SU-DHL-6 (cell line): ENCODE measurements at regions not wholly inside any gene's neighbourhood (a gene's known extent, or its start where the extent isn't known, plus 50 kb on each side); places are given as distances from the start of the nearest gene placed in this dataset.
"Not testable (repeated sequence)": the region's sequence is repeated elsewhere in the genome, so short reads cannot be mapped to it uniquely, and the experiment has no call there.

ENCODE experiments used
- H2AFZ ChIP-seq: fragments of 200-600 bp; sonication (generic); 2 replicates; pipeline ENCODE4 v1.6.1; 2014; ENCODE audit warnings: low read depth, mild to moderate bottlenecking, moderate library complexity, mixed read lengths, antibody characterized with exemption, low read length; ENCODE audit not compliant: severe bottlenecking
- H3F3A ChIP-seq: fragments of 200-600 bp; shearing (Covaris generic); 2 replicates; pipeline ENCODE4 v1.6.0; 2016; ENCODE audit warnings: antibody characterized with exemption, mild to moderate bottlenecking; ENCODE audit not compliant: insufficient read depth
- H3K27ac ChIP-seq: fragments of 200-600 bp; sonication (generic); 2 replicates; pipeline ENCODE4 v1.5.1; 2016; ENCODE audit warnings: low read depth, mild to moderate bottlenecking, low read length, moderate library complexity, mixed read lengths
- H3K27me3 ChIP-seq: fragments of 200-600 bp; sonication (generic), shearing (Covaris generic); 2 replicates; pipeline ENCODE4 v1.6.0; 2014; ENCODE audit warnings: mild to moderate bottlenecking, low read length
- H3K36me3 ChIP-seq: fragments of 200-600 bp; sonication (generic); 2 replicates; pipeline ENCODE4 v1.6.1; 2014; ENCODE audit warnings: mild to moderate bottlenecking, low read length, mixed read lengths
- H3K4me2 ChIP-seq: fragments of 300-600, 200-600 bp; shearing (Covaris generic), sonication (generic); 2 replicates; pipeline ENCODE4 v1.6.0; 2014; ENCODE audit warnings: low read length, low read depth, mild to moderate bottlenecking; ENCODE audit not compliant: poor library complexity, severe bottlenecking
- H3K4me3 ChIP-seq: fragments of 200-600 bp; sonication (generic); 2 replicates; pipeline ENCODE4 v1.5.1; 2014; ENCODE audit warnings: antibody characterized with exemption, low read length, mild to moderate bottlenecking, mixed read lengths; ENCODE audit not compliant: insufficient read depth, poor library complexity, severe bottlenecking
- H3K79me2 ChIP-seq: fragments of 200-600 bp; sonication (generic); 2 replicates; pipeline ENCODE4 v1.6.1; 2014; ENCODE audit warnings: mild to moderate bottlenecking, low read length, moderate library complexity; ENCODE audit not compliant: insufficient read depth
- H3K9ac ChIP-seq: fragments of 200-600 bp; sonication (generic); 2 replicates; pipeline ENCODE4 v1.7.0; 2014; ENCODE audit warnings: mild to moderate bottlenecking, low read length
- H3K9me2 ChIP-seq: fragments of 200-600 bp; sonication (generic); replicated peaks from 2 replicates; pipeline ENCODE4 v1.6.1; 2014; ENCODE audit warnings: low read length; ENCODE audit not compliant: insufficient read depth
- H3K9me3 ChIP-seq: fragments of 200-600 bp; sonication (generic); 2 replicates; pipeline ENCODE4 v1.6.1; 2014; ENCODE audit warnings: low read length, mixed read lengths; ENCODE audit not compliant: insufficient read depth
- H4K20me1 ChIP-seq: fragments of 200-600 bp; sonication (generic); 2 replicates; pipeline ENCODE4 v1.6.1; 2014; ENCODE audit warnings: low read depth, mild to moderate bottlenecking, antibody characterized with exemption, low read length, moderate library complexity, mixed read lengths
- EZH2phosphoT487 ChIP-seq: fragments of 200-600 bp; sonication (generic), shearing (Covaris generic); conservative IDR thresholded peaks from 2 replicates; pipeline ENCODE4 v1.6.1; 2018; ENCODE audit warnings: mild to moderate bottlenecking, antibody characterized with exemption, low read length, moderate library complexity, mixed read lengths
- TF ChIP-seq, protein P1 (sequence below): fragments of 200-600 bp; sonication (generic); IDR thresholded peaks from one replicate; pipeline ENCODE4 v1.5.1; 2017; ENCODE audit warnings: antibody characterized with exemption, mild to moderate bottlenecking, low read length, moderate library complexity; ENCODE audit not compliant: insufficient read depth, poor library complexity, severe bottlenecking

DNA sequence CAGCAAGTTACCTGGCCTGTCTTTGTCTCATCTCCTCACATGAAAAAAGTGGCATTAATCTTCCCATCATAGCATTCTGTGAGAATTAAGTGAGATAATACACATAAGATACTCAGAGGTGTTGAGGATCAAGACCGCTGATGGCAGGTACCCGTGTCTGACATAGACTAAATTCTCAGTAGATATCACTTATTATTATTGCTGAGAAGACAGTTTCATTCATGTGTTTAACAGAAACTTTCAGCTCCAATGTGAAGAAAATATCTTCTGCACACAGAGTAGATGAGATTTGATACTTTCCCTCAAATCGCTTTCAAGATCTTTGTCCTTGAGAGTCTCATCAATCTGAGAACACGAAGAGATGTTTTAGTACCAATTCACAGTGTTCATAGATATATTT, 809.4 kb downstream of the TSN start:
- Histone ChIP-seq H3K9me3 (no peaks in the 10 kb centered on the region), H3K4me3 (no peak overlapping the region), H3K9ac (no peak overlapping the region), H3K36me3 (no peaks in the 10 kb centered on the region), H3K79me2 (no peaks in the 10 kb centered on the region), H3F3A (no peaks in the 10 kb centered on the region), H3K9me2 (no peaks in the 10 kb centered on the region; the same call in 1 of the 2 replicates), H2AFZ (no peak overlapping the region), H3K4me2 (no peak overlapping the region), H4K20me1 (no peaks in the 10 kb centered on the region), H3K27me3 (no peaks in the 10 kb centered on the region), H3K27ac (no peak overlapping the region)
- TF ChIP-seq, protein P1, sequence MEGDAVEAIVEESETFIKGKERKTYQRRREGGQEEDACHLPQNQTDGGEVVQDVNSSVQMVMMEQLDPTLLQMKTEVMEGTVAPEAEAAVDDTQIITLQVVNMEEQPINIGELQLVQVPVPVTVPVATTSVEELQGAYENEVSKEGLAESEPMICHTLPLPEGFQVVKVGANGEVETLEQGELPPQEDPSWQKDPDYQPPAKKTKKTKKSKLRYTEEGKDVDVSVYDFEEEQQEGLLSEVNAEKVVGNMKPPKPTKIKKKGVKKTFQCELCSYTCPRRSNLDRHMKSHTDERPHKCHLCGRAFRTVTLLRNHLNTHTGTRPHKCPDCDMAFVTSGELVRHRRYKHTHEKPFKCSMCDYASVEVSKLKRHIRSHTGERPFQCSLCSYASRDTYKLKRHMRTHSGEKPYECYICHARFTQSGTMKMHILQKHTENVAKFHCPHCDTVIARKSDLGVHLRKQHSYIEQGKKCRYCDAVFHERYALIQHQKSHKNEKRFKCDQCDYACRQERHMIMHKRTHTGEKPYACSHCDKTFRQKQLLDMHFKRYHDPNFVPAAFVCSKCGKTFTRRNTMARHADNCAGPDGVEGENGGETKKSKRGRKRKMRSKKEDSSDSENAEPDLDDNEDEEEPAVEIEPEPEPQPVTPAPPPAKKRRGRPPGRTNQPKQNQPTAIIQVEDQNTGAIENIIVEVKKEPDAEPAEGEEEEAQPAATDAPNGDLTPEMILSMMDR = no peak
- TF ChIP-seq EZH2phosphoT487 = no peak

DNA sequence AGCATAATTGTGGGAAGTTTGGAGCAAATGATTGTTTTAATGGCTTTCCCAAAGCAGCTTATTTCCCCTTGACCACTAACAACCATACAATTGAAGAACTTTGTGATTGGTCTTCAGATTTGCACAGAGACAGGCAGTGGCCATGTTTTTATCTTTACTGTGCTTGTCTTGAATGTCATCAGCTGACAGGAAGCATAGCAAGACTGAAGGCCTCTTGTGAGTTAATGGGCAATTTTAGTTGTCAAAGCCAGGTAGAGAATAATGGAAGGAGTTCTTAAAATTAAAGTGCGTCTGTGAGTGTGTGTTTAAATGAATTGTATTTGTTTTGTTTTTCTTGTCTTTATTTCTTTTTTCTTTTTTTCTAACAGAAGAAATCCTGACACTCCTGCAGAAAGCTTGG, 809.9 kb downstream of the TSN start:
- H2AFZ ChIP-seq = no peak overlapping the region
- H3K36me3 ChIP-seq = no peaks in the 10 kb centered on the region
- H3K9me2 ChIP-seq = no peaks in the 10 kb centered on the region; the same call in 1 of the 2 replicates
- H3K79me2 ChIP-seq = no peaks in the 10 kb centered on the region
- no peak overlapping the region for H3K27ac ChIP-seq
- TF ChIP-seq EZH2phosphoT487 = no peak
- TF ChIP-seq, protein P1 = no peak
- no peak overlapping the region for H3K4me2 ChIP-seq
- no peak overlapping the region for H3K9ac ChIP-seq
- H3K27me3 ChIP-seq = no peaks in the 10 kb centered on the region
- no peak overlapping the region for H3K4me3 ChIP-seq
- no peaks in the 10 kb centered on the region for H4K20me1 ChIP-seq
- no peaks in the 10 kb centered on the region for H3K9me3 ChIP-seq
- no peaks in the 10 kb centered on the region for H3F3A ChIP-seq

DNA sequence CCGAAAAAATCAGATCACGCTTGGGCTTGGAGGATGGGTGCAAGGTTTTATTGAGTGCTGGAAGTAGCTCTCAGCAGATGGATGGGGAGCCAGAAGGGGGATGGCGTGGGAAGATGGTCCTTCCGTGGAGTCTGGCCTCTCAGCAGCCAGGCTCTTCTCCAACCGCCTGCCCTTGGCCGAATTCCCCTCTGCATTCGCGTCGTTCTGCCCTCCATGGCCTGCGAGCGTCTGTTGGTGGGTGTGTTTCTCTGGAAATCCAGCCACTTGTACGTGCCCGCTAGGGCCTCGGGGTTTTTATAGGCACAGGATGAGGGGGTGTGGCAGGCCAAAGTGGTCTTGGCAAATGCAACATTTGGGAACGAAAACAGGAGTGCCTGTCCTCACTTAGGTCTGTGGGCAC, 815.2 kb downstream of the TSN start:
- H4K20me1 ChIP-seq = no peaks in the 10 kb centered on the region
- no peaks in the 10 kb centered on the region for H3K27me3 ChIP-seq
- H3K9me2 ChIP-seq = no peaks in the 10 kb centered on the region; the same call in 1 of the 2 replicates
- no peaks in the 10 kb centered on the region for H3K9me3 ChIP-seq
- no peak overlapping the region for H3K4me3 ChIP-seq
- H3K36me3 ChIP-seq = no peaks in the 10 kb centered on the region
- no peak overlapping the region for H3K9ac ChIP-seq
- no peak for TF ChIP-seq EZH2phosphoT487
- TF ChIP-seq, protein P1 = no peak
- no peak overlapping the region for H3K27ac ChIP-seq
- H3K4me2 ChIP-seq = no peak overlapping the region
- H3K79me2 ChIP-seq = no peaks in the 10 kb centered on the region
- H3F3A ChIP-seq = no peaks in the 10 kb centered on the region
- H2AFZ ChIP-seq = no peak overlapping the region

DNA sequence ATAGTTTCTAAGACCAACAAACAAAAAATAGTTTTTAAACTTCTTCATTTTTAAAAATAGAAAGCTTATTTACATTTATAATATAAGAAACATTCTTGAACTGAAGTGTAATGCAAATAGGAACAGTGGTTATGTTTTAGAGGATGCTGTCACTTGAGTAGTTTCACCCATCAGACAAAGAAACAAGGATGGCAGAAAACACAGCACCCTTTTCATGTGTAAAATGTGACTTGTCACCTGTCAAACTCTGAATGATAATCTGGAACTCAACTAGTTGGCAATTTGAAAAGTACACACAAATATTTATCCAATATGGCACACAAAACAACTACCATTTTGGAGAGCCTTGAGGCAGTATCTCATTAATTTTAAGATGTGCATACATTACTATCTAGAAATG, 816.0 kb downstream of the TSN start:
- H4K20me1 ChIP-seq, H3K36me3 ChIP-seq, H3K27ac ChIP-seq, H3F3A ChIP-seq, H3K27me3 ChIP-seq, H3K4me2 ChIP-seq, H3K9ac ChIP-seq, H3K9me3 ChIP-seq, H3K4me3 ChIP-seq, H2AFZ ChIP-seq, H3K9me2 ChIP-seq, H3K79me2 ChIP-seq: not testable (repeated sequence)
